Endothelial cell of umbilical vein (primary cell): ENCODE measurements at regions not wholly inside any gene's neighbourhood (a gene's known extent, or its start where the extent isn't known, plus 50 kb on each side); places are given as distances from the start of the nearest gene placed in this dataset.

ENCODE experiments used
- BruUV-seq: library from RNA; stranded (reverse); fragments of 400-500 nt; replicated peaks from 2 replicates; lab custom pipeline; 2021; lab: Mats Ljungman, UMichigan
- CTCF ChIA-PET: fragments of 300-600, 350-600 bp; sonication (Branson Sonifier 250); formaldehyde crosslinking; loops from one replicate; lab custom pipeline; 2021; ENCODE audit warnings: antibody characterized with exemption, inconsistent platforms; lab: Charles Lee
- POLR2A ChIA-PET: fragments of 300-600, 350-600 bp; sonication (Branson Sonifier 250); formaldehyde crosslinking; loops from one replicate; lab custom pipeline; 2021; ENCODE audit warnings: antibody characterized with exemption, inconsistent platforms; lab: Charles Lee
- DNase-seq: peaks from one replicate; pipeline ENCODE4 v3.0.0-alpha.2; 2011; ENCODE audit warnings: low read depth, low spot score
- FAIRE-seq: peaks from 2 replicates; lab custom pipeline; 2011; peaks lifted over from hg19 to GRCh38; lab: Jason Lieb, UNC
- H2AFZ ChIP-seq: 2 replicates; pipeline ENCODE4 v1.6.0; 2012; ENCODE audit warnings: low read depth, low read length, control low read depth, inconsistent platforms
- H3K27ac ChIP-seq: 2 replicates; pipeline ENCODE4 v1.5.1; 2011; ENCODE audit warnings: low read depth, mild to moderate bottlenecking, control low read depth, low read length, moderate library complexity; ENCODE audit not compliant: insufficient read depth
- H3K27me3 ChIP-seq, 2 experiments: 2 replicates each; pipeline versions ENCODE4 v1.6.0 to v1.6.1; 2011; ENCODE audit warnings: low read length in 2 of 2, mixed read lengths in 1 of 2; ENCODE audit not compliant: control insufficient read depth in 2 of 2, insufficient read depth in 2 of 2
- H3K36me3 ChIP-seq, 2 experiments: 2 replicates in 1 of 2; 3 replicates in 1 of 2; pipeline ENCODE4 v1.5.1; 2011; ENCODE audit warnings: low read length in 2 of 2, mild to moderate bottlenecking in 1 of 2, moderate library complexity in 1 of 2; ENCODE audit not compliant: control insufficient read depth in 2 of 2, insufficient read depth in 2 of 2; ENCODE audit errors: extremely low read depth in 1 of 2
- H3K4me1 ChIP-seq: 3 replicates; pipeline ENCODE4 v1.5.1; 2011; ENCODE audit warnings: mild to moderate bottlenecking, low read length; ENCODE audit not compliant: control insufficient read depth, insufficient read depth; ENCODE audit errors: extremely low read depth
- H3K4me2 ChIP-seq: 2 replicates; pipeline ENCODE4 v1.6.1; 2011; ENCODE audit warnings: low read length, control low read depth, mixed read lengths; ENCODE audit not compliant: insufficient read depth
- H3K4me3 ChIP-seq, 3 experiments: fragments of 200-600 bp in 1 of 3; sonication (generic), shearing (Covaris generic) in 1 of 3; replicated peaks in 1 of 3; 2 replicates each; pipeline ENCODE4 v1.5.1; 2011 to 2016; ENCODE audit warnings: control low read depth in 3 of 3, low read length in 3 of 3, mild to moderate bottlenecking in 2 of 3, inconsistent platforms in 1 of 3, low read depth in 1 of 3, moderate library complexity in 1 of 3; ENCODE audit not compliant: insufficient read depth in 1 of 3
- H3K79me2 ChIP-seq: 2 replicates; pipeline ENCODE4 v1.6.0; 2012; ENCODE audit warnings: low read length, inconsistent platforms; ENCODE audit not compliant: control insufficient read depth, insufficient read depth
- H3K9ac ChIP-seq: replicated peaks from 2 replicates; pipeline ENCODE3; 2011; ENCODE audit warnings: low read length, control low read depth; ENCODE audit not compliant: insufficient read depth; ENCODE audit errors: extremely low read depth
- H3K9me1 ChIP-seq: replicated peaks from 3 replicates; pipeline ENCODE4 v1.6.0; 2011; ENCODE audit warnings: mild to moderate bottlenecking, low read length; ENCODE audit not compliant: control insufficient read depth, insufficient read depth; ENCODE audit errors: extremely low read depth
- H3K9me3 ChIP-seq: replicated peaks from 2 replicates; pipeline ENCODE4 v1.5.1; 2012; ENCODE audit warnings: low read length, inconsistent platforms; ENCODE audit not compliant: control insufficient read depth, insufficient read depth
- H4K20me1 ChIP-seq: replicated peaks from 2 replicates; pipeline ENCODE3; 2011; ENCODE audit warnings: mild to moderate bottlenecking, low read length; ENCODE audit not compliant: control insufficient read depth, insufficient read depth; ENCODE audit errors: extremely low read depth
- EZH2 ChIP-seq: IDR thresholded peaks from 2 replicates; pipeline ENCODE4 v1.6.1; 2012; ENCODE audit warnings: borderline replicate concordance, low read depth, mild to moderate bottlenecking, moderate library complexity, low read length, inconsistent platforms; ENCODE audit not compliant: severe bottlenecking
- FOS ChIP-seq: IDR thresholded peaks from 2 replicates; pipeline ENCODE4 v1.6.1; 2011; ENCODE audit warnings: mild to moderate bottlenecking, low read length, moderate library complexity, borderline replicate concordance; ENCODE audit not compliant: insufficient read depth
- GATA2 ChIP-seq: IDR thresholded peaks from 2 replicates; pipeline ENCODE4 v1.7.0; 2011; ENCODE audit warnings: low read depth, mild to moderate bottlenecking, moderate library complexity, mixed read lengths, low read length; ENCODE audit not compliant: insufficient read length, insufficient read depth
- JUN ChIP-seq: IDR thresholded peaks from 2 replicates; pipeline ENCODE4 v1.6.1; 2011; ENCODE audit warnings: borderline replicate concordance, low read depth; ENCODE audit not compliant: insufficient read length, insufficient read depth
- MYC ChIP-seq: IDR thresholded peaks from one replicate; pipeline ENCODE4 v1.6.1; 2011; ENCODE audit warnings: mild to moderate bottlenecking, low read depth, low read length
- POLR2A ChIP-seq: IDR thresholded peaks from 2 replicates; pipeline ENCODE4 v1.6.1; 2012; ENCODE audit warnings: low read depth, mild to moderate bottlenecking, control low read depth, low read length
- POLR2AphosphoS5 ChIP-seq: IDR thresholded peaks from 2 replicates; pipeline ENCODE4 v1.6.1; 2012; ENCODE audit warnings: low read depth, mild to moderate bottlenecking, control low read depth, low read length, moderate library complexity; ENCODE audit not compliant: insufficient read depth
- dilution Hi-C: fragments of 300-500 bp; cut with MboI; formaldehyde crosslinking; loops from one replicate; pipeline ENCODE4 v1.15.0; 2019; ENCODE audit warnings: low sequenced_read_pairs; ENCODE audit not compliant: extremely low pct_ligation_motif_present
- intact Hi-C: fragments of 100-400 bp; cut with micrococcal nuclease; formaldehyde crosslinking; loops from one replicate; pipeline ENCODE4 v1.10.0; 2022
- TF ChIP-seq, protein P1 (sequence below): IDR thresholded peaks from 2 replicates; pipeline ENCODE4 v1.6.1; 2011; ENCODE audit not compliant: insufficient read depth, insufficient read length
- TF ChIP-seq, protein P2 (sequence below), 2 donors: IDR thresholded peaks; 1 replicate in 1 of 2; 2 replicates in 1 of 2; pipeline ENCODE4 v1.5.1; 2011; ENCODE audit warnings: low read length in 2 of 2, mild to moderate bottlenecking in 2 of 2, moderate library complexity in 2 of 2, control low read depth in 1 of 2, inconsistent platforms in 1 of 2, low read depth in 1 of 2; ENCODE audit not compliant: insufficient read depth in 1 of 2; ENCODE audit errors: extremely low read depth in 1 of 2

DNA sequence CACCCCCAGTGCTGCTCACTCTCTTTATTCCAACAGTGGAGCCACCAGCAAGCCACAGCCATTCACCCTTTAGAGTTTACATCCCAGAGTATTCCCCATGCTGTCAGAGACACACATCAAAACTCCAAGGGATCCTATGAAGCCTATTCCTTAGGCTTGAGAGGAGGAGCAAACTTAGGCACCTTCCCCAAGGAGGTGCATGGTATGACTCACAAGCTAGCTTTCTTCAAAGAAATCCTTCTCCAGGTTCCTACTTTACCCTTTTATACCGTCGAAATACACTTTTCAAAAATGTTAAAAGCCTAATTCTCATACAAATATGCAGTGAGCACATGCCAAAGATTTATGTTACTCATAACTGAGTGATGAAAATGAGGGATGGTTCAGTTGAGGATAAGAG lies 175.4 kb downstream of the ETNK1 start:
- Histone ChIP-seq H3K27ac (no peak overlapping the region), H2AFZ (no peak overlapping the region), H3K9ac (no peak overlapping the region), H3K4me1 (no peaks in the 10 kb centered on the region), H3K9me1 (no peaks in the 10 kb centered on the region), H3K27me3 (no peaks in the 10 kb centered on the region), H3K4me2 (no peak overlapping the region), H3K36me3 (no peaks in the 10 kb centered on the region), H3K9me3 (no peaks in the 10 kb centered on the region), H4K20me1 (no peaks in the 10 kb centered on the region), H3K79me2 (no peaks in the 10 kb centered on the region), H3K4me3 (no peak overlapping the region)
- TF ChIP-seq MYC (no peak), GATA2 (no peak), POLR2AphosphoS5 (no peak), JUN (no peak), FOS (no peak), EZH2 (no peak), POLR2A (no peak)
- TF ChIP-seq, protein P1, sequence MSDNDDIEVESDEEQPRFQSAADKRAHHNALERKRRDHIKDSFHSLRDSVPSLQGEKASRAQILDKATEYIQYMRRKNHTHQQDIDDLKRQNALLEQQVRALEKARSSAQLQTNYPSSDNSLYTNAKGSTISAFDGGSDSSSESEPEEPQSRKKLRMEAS, result no peak
- TF ChIP-seq, protein P2, sequence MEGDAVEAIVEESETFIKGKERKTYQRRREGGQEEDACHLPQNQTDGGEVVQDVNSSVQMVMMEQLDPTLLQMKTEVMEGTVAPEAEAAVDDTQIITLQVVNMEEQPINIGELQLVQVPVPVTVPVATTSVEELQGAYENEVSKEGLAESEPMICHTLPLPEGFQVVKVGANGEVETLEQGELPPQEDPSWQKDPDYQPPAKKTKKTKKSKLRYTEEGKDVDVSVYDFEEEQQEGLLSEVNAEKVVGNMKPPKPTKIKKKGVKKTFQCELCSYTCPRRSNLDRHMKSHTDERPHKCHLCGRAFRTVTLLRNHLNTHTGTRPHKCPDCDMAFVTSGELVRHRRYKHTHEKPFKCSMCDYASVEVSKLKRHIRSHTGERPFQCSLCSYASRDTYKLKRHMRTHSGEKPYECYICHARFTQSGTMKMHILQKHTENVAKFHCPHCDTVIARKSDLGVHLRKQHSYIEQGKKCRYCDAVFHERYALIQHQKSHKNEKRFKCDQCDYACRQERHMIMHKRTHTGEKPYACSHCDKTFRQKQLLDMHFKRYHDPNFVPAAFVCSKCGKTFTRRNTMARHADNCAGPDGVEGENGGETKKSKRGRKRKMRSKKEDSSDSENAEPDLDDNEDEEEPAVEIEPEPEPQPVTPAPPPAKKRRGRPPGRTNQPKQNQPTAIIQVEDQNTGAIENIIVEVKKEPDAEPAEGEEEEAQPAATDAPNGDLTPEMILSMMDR (IDR thresholded peaks at IDR 0.05; ENCODE audit: extremely low read depth in 1 of 2, insufficient read depth in 1 of 2, low read depth in 1 of 2, low read length in 2 of 2), result no peak
- no peak for FAIRE-seq
- no peak for DNase-seq
- dilution Hi-C loops, result no loop called here
- POLR2A ChIA-PET, result no interaction called here
- CTCF ChIA-PET, result no interaction called here
- intact Hi-C loops, result no loop called here
- no TSS peak for BruUV-seq
